Fibroblast of gingiva (primary cell): ENCODE measurements at regions not wholly inside any gene's neighbourhood (a gene's known extent, or its start where the extent isn't known, plus 50 kb on each side); places are given as distances from the start of the nearest gene placed in this dataset.

Experiments
- DNase-seq: peaks from one replicate; pipeline ENCODE4 v3.0.0-alpha.2; 2011; ENCODE audit warnings: low read depth

GRCh38 chr20:10771435-10772140 is 97.8 kb upstream of the JAG1 start:
- no peak for DNase-seq

DNA sequence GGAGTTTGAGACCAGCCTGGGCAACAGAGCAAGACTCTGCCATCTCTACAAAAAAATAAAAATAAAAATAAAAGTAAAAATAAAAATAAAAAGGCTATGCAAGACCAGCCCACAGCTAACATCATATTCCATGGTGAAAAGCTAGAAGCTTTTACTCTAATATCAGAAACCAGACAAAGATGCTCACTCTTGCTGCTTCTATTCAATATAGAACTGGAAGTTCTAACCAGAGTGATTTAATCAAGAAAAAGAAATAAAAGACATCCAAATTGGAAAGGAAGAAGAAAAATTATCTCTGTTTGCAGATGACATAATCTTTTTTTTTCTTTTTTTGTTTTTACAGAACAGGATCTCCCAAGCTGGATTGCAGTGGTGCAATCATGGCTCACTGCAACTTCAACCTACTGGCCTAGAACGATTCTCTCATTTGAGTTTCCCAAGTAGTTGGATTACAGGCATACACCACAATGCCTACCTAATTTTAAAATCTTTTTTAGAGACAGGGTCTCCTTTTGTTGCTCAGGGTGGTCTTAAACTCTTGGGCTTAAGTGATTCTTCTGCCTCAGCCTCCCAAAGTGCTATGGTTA is 100.7 kb upstream of the JAG1 start:
- DNase-seq = no peak

GRCh38 chr20:10777710-10778109 is 103.9 kb upstream of the JAG1 start:
- DNase-seq = no peak

- DNase-seq = no peak
These were observed 106.1 kb upstream of the JAG1 start for GRCh38 chr20:10779911-10780310.

DNA sequence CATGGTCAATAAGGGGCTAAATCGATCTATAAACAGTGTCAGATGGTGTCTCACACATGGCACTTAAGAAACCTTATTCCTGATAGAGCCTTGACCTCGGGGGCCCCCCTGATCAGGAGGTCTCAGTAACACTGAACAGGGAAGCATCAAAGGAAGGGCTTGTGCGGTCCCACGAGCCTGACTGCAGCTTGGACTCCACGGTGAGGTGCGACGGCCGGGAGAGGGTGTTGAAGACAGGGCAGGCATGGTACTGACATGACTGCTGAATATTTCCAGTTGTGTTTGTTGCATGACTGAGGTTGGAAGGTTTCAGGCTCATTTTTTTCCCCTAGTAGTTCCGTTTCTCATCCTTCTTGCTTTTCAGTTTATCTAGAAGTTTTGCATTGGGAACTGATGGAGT is 107.1 kb upstream of the JAG1 start:
- no peak for DNase-seq

GRCh38 chr20:10781526-10781925 is 107.7 kb upstream of the JAG1 start:
- DNase-seq = no peak

DNA sequence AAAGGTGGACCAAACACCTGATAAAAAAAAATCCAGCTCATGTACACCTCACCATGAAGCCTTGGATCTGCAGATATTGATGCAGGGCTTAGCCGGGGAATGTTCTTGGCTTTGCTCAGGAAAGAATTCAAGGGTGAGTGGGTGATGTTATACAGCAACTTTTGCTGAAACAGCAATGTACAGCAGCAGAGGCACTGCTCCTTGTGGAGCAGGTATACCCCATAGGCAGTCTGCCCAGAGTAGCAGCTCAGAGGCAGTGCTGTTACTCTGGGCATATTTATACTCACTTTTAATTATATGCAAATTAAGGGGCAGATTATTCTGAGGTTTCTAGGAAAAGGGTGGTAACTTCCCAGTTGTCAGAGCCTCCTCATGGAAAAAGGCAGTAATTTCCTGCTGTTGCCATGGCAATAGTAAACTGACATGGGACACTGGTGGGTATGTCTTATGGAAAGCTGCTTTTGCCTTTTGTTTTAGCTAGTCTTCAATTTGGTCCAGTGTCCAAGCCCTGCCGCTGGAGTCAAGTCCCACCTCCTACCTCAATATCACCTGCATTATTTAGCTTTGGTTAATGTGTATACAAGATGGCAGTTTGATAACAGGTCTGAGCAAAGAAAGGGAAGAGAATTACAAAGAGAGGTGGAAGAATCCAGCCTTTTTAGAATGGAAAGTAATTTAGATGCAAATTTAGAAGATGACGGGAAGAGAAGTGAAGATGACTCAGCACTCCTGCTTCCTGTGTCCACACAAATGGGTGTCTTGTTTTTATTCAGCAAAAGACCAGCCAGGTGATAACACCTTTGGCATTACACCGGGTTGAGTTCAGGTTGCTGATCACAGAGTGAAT is 110.1 kb upstream of the JAG1 start:
- DNase-seq = peak; percentile 6

DNA sequence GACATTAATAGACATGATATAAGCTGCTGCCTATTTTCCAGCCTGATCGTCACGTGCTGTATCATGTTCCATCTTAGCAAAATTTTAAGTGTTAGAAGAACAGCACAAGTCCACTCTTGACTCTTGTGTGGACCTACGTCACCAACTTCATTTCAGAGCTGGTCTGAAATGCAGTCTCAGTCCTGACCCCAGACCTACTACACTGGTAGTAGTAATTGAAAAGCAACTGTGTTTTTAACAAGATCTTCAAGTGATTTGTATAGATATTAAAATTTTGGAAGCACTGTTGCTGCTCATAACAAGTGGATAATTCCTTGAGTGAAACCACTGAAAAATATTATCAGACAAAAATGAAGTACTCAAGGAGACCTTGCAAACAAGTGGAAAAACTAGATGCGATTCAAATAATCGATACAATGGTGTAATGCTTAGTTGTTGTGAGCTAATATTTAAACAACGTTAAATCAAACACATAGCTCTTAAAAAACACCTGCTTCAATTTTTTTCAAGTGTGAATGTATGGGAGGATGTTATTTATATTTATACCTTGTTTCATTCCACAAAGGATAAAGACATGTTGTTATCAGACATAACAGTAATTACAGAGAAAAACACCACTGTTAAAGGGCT is 110.9 kb upstream of the JAG1 start:
- DNase-seq = no peak

- no peak for DNase-seq
These were observed 112.9 kb upstream of the JAG1 start for GRCh38 chr20:10786678-10787077.

GRCh38 chr20:10788055-10788454 is 114.3 kb upstream of the JAG1 start:
- no peak for DNase-seq

DNA sequence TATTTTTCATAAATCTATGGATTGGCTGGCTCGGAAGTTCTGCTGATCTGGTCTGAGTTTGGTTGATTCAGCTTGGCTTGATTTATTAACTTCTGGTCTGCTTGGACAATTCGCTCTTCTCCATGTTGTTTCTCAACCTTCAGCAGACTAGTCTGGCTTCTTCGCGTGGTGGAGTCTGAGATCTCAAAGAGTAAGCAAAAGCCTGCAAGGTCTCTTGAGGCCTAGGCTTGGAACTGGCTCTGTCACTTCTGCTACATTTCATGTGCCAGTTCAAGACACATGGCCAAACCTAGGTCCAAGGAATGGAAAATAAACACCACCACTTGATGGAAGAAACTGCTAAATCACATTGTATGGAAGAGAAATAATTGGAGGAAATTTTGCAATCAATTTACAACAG is 115.1 kb upstream of the JAG1 start:
- peak; percentile 64 for DNase-seq

DNA sequence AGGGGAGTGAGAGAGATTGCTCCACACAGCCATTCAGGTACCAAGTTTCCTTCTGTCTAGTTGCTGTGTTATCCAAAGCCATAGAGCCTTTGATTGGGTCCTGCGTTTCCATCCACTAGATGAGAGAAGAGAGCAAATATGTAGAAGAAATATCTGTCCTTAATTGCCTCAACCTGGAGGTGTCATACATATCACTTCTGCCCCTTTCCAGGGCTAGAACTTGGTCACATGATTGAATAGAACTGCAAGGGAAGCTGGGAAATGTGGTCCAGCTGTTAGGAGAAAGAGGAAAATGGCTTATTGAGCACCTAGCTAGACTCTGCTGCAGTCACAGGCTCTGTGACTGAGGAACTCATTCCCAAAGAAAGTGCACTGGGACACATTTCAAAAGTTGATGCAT is 115.6 kb upstream of the JAG1 start:
- DNase-seq = no peak

- no peak for DNase-seq
These were observed 116.2 kb upstream of the JAG1 start for GRCh38 chr20:10790013-10790412.

GRCh38 chr20:10792291-10792690 is 118.5 kb upstream of the JAG1 start:
- DNase-seq = no peak

- no peak for DNase-seq
These were observed 120.0 kb upstream of the JAG1 start for GRCh38 chr20:10793766-10794165.

DNA sequence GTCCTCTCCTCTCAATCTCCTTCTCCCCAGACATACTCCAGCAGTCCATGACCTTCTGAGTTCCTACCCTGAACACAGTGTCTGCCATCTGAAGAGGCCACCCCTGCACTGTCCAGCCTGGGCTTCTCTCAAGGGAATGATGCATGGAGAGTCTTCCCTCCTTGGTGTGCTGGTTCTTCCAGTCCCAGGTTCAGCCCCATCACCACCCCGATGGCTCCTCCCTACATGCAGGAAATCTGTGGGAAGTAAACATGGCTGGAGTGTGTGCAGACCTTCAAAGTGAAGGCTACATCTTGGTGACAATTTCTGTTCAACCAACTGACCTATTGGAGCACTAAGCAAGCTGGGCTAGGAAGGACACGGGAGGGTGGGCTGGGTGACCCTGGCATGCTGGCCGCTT is 121.0 kb upstream of the JAG1 start:
- DNase-seq = no peak

- no peak for DNase-seq
These were observed 121.7 kb upstream of the JAG1 start for GRCh38 chr20:10795286-10796026.

GRCh38 chr20:10798811-10799210 is 125.0 kb upstream of the JAG1 start:
- peak; percentile 12 for DNase-seq

- no peak for DNase-seq
These were observed 125.9 kb upstream of the JAG1 start for GRCh38 chr20:10799735-10800134.

- peak; percentile 6 for DNase-seq
These were observed 126.5 kb upstream of the JAG1 start for GRCh38 chr20:10800288-10800687.

GRCh38 chr20:10802236-10802635 is 128.4 kb upstream of the JAG1 start:
- no peak for DNase-seq

GRCh38 chr20:10805764-10806163 is 132.0 kb upstream of the JAG1 start:
- no peak for DNase-seq
